KMS-11 (cell line): ENCODE measurements at regions not wholly inside any gene's neighbourhood (a gene's known extent, or its start where the extent isn't known, plus 50 kb on each side); places are given as distances from the start of the nearest gene placed in this dataset.

Experiments used
- H2AFZ ChIP-seq: fragments of 200-600 bp; sonication (generic); 2 replicates; pipeline ENCODE4 v1.6.1; 2016; ENCODE audit warnings: antibody characterized with exemption, mixed run types, low read depth
- H3K27ac ChIP-seq: fragments of 200-600 bp; sonication (generic); 2 replicates; pipeline ENCODE4 v1.6.1; 2016; ENCODE audit warnings: mild to moderate bottlenecking, mixed run types
- H3K27me3 ChIP-seq: fragments of 200-600 bp; sonication (generic); 2 replicates; pipeline ENCODE4 v1.6.1; 2017; ENCODE audit warnings: mild to moderate bottlenecking, low read depth, mixed run types, moderate library complexity; ENCODE audit not compliant: insufficient read depth
- H3K36me3 ChIP-seq: fragments of 200-600 bp; sonication (generic); 2 replicates; pipeline ENCODE4 v1.6.1; 2017; ENCODE audit warnings: mild to moderate bottlenecking, mixed run types; ENCODE audit not compliant: insufficient read depth
- H3K4me1 ChIP-seq: fragments of 200-600 bp; sonication (generic); 2 replicates; pipeline ENCODE4 v1.6.1; 2016; ENCODE audit warnings: mild to moderate bottlenecking, low read depth, mixed run types; ENCODE audit not compliant: poor library complexity, severe bottlenecking
- H3K4me2 ChIP-seq: fragments of 200-600 bp; sonication (generic); 2 replicates; pipeline ENCODE4 v1.7.0; 2016; ENCODE audit warnings: mild to moderate bottlenecking, mixed run types
- H3K4me3 ChIP-seq: fragments of 200-600 bp; sonication (generic); IDR thresholded peaks from 2 replicates; pipeline ENCODE4 v1.6.1; 2017; ENCODE audit warnings: low read depth, low read length, mixed read lengths; ENCODE audit not compliant: insufficient read depth
- H3K79me2 ChIP-seq: fragments of 200-600 bp; sonication (generic); 2 replicates; pipeline ENCODE4 v1.6.1; 2016; ENCODE audit warnings: low read depth, mixed run types; ENCODE audit not compliant: insufficient read depth
- H3K9ac ChIP-seq: fragments of 200-600 bp; sonication (generic); 2 replicates; pipeline ENCODE4 v1.6.1; 2016; ENCODE audit warnings: mild to moderate bottlenecking, mixed run types
- H4K20me1 ChIP-seq: fragments of 200-600 bp; sonication (generic); 2 replicates; pipeline ENCODE4 v1.6.1; 2016; ENCODE audit warnings: mild to moderate bottlenecking, mixed run types; ENCODE audit not compliant: insufficient read depth
- TF ChIP-seq, protein P1 (sequence below): fragments of 200-600 bp; sonication (generic); conservative IDR thresholded peaks from 2 replicates; pipeline ENCODE4 v1.6.1; 2017; ENCODE audit warnings: low read depth, mild to moderate bottlenecking, antibody characterized with exemption, low read length, moderate library complexity, mixed read lengths

- H3K27me3 ChIP-seq, result no peaks in the 10 kb centered on the region
- H2AFZ ChIP-seq, result no peak overlapping the region
- no peaks in the 10 kb centered on the region for H4K20me1 ChIP-seq
- H3K79me2 ChIP-seq, result no peaks in the 10 kb centered on the region
- no peak overlapping the region for H3K27ac ChIP-seq
- H3K36me3 ChIP-seq, result no peaks in the 10 kb centered on the region
- H3K9ac ChIP-seq, result no peak overlapping the region
- TF ChIP-seq, protein P1, sequence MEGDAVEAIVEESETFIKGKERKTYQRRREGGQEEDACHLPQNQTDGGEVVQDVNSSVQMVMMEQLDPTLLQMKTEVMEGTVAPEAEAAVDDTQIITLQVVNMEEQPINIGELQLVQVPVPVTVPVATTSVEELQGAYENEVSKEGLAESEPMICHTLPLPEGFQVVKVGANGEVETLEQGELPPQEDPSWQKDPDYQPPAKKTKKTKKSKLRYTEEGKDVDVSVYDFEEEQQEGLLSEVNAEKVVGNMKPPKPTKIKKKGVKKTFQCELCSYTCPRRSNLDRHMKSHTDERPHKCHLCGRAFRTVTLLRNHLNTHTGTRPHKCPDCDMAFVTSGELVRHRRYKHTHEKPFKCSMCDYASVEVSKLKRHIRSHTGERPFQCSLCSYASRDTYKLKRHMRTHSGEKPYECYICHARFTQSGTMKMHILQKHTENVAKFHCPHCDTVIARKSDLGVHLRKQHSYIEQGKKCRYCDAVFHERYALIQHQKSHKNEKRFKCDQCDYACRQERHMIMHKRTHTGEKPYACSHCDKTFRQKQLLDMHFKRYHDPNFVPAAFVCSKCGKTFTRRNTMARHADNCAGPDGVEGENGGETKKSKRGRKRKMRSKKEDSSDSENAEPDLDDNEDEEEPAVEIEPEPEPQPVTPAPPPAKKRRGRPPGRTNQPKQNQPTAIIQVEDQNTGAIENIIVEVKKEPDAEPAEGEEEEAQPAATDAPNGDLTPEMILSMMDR, result no peak
- no peaks in the 10 kb centered on the region for H3K4me1 ChIP-seq
- H3K4me2 ChIP-seq, result no peak overlapping the region
- H3K4me3 ChIP-seq, result no peak overlapping the region
Measured at GRCh38 chr2:224202281-224202865, 163.3 kb upstream of the SERPINE2 start.

DNA sequence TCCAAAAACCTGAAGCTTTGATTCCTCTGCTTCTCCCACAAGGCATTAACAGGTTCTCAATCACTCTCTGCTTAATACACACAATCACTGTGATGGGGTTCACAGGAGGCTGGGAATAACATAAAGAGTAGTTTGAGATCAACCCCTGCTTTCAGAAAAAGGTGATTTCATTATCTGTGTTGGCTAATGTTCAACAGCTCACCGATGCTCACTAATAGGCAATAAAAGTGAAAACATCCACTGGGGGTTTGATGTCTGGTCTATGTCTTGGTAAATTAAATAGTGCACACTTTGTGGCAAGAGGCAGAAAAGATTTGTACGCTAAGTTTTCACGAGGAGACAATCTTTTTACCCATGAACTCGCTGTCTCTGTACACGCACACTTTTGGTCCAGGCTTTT, 159.3 kb upstream of the SERPINE2 start:
- H3K4me1 ChIP-seq, result no peaks in the 10 kb centered on the region
- TF ChIP-seq, protein P1, result no peak
- H3K79me2 ChIP-seq, result no peaks in the 10 kb centered on the region
- no peaks in the 10 kb centered on the region for H4K20me1 ChIP-seq
- H3K27ac ChIP-seq, result no peak overlapping the region
- no peaks in the 10 kb centered on the region for H3K27me3 ChIP-seq
- no peak overlapping the region for H2AFZ ChIP-seq
- H3K36me3 ChIP-seq, result no peaks in the 10 kb centered on the region
- no peak overlapping the region for H3K9ac ChIP-seq
- no peak overlapping the region for H3K4me3 ChIP-seq
- H3K4me2 ChIP-seq, result no peak overlapping the region

- Histone ChIP-seq H3K4me2 (no peak overlapping the region), H3K4me3 (no peak overlapping the region), H3K27ac (no peak overlapping the region)
Measured at GRCh38 chr2:224196810-224197209, 157.7 kb upstream of the SERPINE2 start.

DNA sequence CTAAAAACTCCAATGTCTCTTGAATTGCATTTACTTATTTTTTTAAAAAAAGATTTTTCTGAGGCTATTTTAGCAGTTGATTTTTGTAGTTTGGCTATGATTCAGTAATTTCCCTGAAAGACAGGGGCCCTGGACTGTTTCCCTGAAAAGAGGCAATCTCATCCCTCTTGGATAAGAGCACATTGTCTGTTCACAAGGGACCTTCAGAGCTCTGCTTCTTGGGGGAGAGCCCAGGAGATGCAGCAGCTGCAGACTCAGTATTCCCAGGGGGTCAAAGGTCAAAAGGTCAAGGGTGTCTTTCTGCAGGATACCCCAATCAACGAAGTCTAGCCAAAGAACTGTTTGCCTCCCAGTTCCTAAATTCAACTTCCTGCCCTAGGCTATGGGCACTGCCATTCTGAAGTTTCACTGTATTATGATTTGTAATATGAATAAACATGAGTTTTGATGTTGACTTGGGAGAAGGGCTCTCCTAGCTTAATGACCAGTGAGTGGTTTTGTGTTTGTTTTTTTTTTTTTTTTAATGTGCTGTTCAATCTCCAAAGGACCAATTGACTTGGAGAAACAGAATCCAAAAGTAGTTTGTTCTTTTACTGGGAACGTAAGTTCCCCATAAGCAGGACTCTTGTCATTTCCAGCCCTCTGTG, 157.0 kb upstream of the SERPINE2 start:
- H3K36me3 ChIP-seq, result no peaks in the 10 kb centered on the region
- H3K4me3 ChIP-seq, result no peak overlapping the region
- H3K4me1 ChIP-seq, result no peaks in the 10 kb centered on the region
- H3K79me2 ChIP-seq, result no peaks in the 10 kb centered on the region
- H2AFZ ChIP-seq, result no peak overlapping the region
- no peaks in the 10 kb centered on the region for H4K20me1 ChIP-seq
- no peaks in the 10 kb centered on the region for H3K27me3 ChIP-seq
- no peak overlapping the region for H3K4me2 ChIP-seq
- no peak overlapping the region for H3K27ac ChIP-seq
- TF ChIP-seq, protein P1, result no peak
- H3K9ac ChIP-seq, result no peak overlapping the region

More at GRCh38 chr2:224196810-224197209, 157.7 kb upstream of the SERPINE2 start:
- H3K36me3 ChIP-seq, result no peaks in the 10 kb centered on the region
- no peak overlapping the region for H3K9ac ChIP-seq
- H3K79me2 ChIP-seq, result no peaks in the 10 kb centered on the region
- no peaks in the 10 kb centered on the region for H4K20me1 ChIP-seq
- no peaks in the 10 kb centered on the region for H3K27me3 ChIP-seq
- H2AFZ ChIP-seq, result no peak overlapping the region
- TF ChIP-seq, protein P1, result no peak
- H3K4me1 ChIP-seq, result no peaks in the 10 kb centered on the region
